Non-pigmented ciliary epithelial cell (primary cell): ENCODE measurements at regions not wholly inside any gene's neighbourhood (a gene's known extent, or its start where the extent isn't known, plus 50 kb on each side); places are given as distances from the start of the nearest gene placed in this dataset.
"Not testable (repeated sequence)": the region's sequence is repeated elsewhere in the genome, so short reads cannot be mapped to it uniquely, and the experiment has no call there.

Source experiments
- DNase-seq: peaks from one replicate; pipeline ENCODE4 v3.0.0-alpha.2; 2010; ENCODE audit warnings: low read depth

- no peak for DNase-seq
Measured at GRCh38 chr7:106345421-106346166, 60.8 kb upstream of the NAMPT start.

- DNase-seq, result peak; percentile 82
Measured at GRCh38 chr7:106344861-106345260, 60.1 kb upstream of the NAMPT start.

GRCh38 chr7:106344211-106344610 lies 59.4 kb upstream of the NAMPT start:
- DNase-seq, result no peak

GRCh38 chr7:106342049-106342448 lies 57.3 kb upstream of the NAMPT start:
- DNase-seq, result not testable (repeated sequence)

- DNase-seq, result not testable (repeated sequence)
Measured at GRCh38 chr7:106340247-106340596, 55.4 kb upstream of the NAMPT start.

- no peak for DNase-seq
Measured at GRCh38 chr7:106339513-106340246, 54.9 kb upstream of the NAMPT start.

GRCh38 chr7:106337754-106338153 lies 53.0 kb upstream of the NAMPT start:
- DNase-seq, result no peak

GRCh38 chr7:106335814-106336213 lies 51.0 kb upstream of the NAMPT start:
- DNase-seq, result no peak
